GM20000 (cell line): ENCODE measurements at regions not wholly inside any gene's neighbourhood (a gene's known extent, or its start where the extent isn't known, plus 50 kb on each side); places are given as distances from the start of the nearest gene placed in this dataset.

Source experiments
- DNase-seq: peaks from one replicate; pipeline ENCODE4 v3.0.0; 2012; ENCODE audit warnings: low spot score
- CTCF ChIP-seq: IDR thresholded peaks from 2 replicates; pipeline ENCODE4 v1.5.1; 2012; ENCODE audit warnings: mild to moderate bottlenecking, control low read depth; ENCODE audit errors: extremely low read depth, missing control alignments

GRCh38 chr18:45478889-45479288 lies 136.4 kb upstream of the SLC14A2 start:
- TF ChIP-seq CTCF = no peak
- no peak for DNase-seq

GRCh38 chr18:45480219-45481015 lies 134.9 kb upstream of the SLC14A2 start:
- no peak for DNase-seq
- no peak for TF ChIP-seq CTCF

- no peak for DNase-seq
- no peak for TF ChIP-seq CTCF
These were observed 133.5 kb upstream of the SLC14A2 start for GRCh38 chr18:45481821-45482220.

- no peak for TF ChIP-seq CTCF
- no peak for DNase-seq
These were observed 133.0 kb upstream of the SLC14A2 start for GRCh38 chr18:45482286-45482685.

GRCh38 chr18:45487581-45487980 lies 127.7 kb upstream of the SLC14A2 start:
- TF ChIP-seq CTCF = no peak

GRCh38 chr18:45488645-45489044 lies 126.6 kb upstream of the SLC14A2 start:
- TF ChIP-seq CTCF = no peak

More at GRCh38 chr18:45487581-45487980, 127.7 kb upstream of the SLC14A2 start:
- no peak for DNase-seq

GRCh38 chr18:45493830-45494229 lies 121.4 kb upstream of the SLC14A2 start:
- TF ChIP-seq CTCF = no peak
- DNase-seq = no peak

More at GRCh38 chr18:45488645-45489044, 126.6 kb upstream of the SLC14A2 start:
- no peak for DNase-seq
